Fibroblast of skin of right biceps (primary cell): ENCODE measurements at regions not wholly inside any gene's neighbourhood (a gene's known extent, or its start where the extent isn't known, plus 50 kb on each side); places are given as distances from the start of the nearest gene placed in this dataset.
"Not testable (repeated sequence)": the region's sequence is repeated elsewhere in the genome, so short reads cannot be mapped to it uniquely, and the experiment has no call there.

Experiments used
- DNase-seq: peaks from one replicate; pipeline ENCODE4 v3.0.0-alpha.2; 2013

DNA sequence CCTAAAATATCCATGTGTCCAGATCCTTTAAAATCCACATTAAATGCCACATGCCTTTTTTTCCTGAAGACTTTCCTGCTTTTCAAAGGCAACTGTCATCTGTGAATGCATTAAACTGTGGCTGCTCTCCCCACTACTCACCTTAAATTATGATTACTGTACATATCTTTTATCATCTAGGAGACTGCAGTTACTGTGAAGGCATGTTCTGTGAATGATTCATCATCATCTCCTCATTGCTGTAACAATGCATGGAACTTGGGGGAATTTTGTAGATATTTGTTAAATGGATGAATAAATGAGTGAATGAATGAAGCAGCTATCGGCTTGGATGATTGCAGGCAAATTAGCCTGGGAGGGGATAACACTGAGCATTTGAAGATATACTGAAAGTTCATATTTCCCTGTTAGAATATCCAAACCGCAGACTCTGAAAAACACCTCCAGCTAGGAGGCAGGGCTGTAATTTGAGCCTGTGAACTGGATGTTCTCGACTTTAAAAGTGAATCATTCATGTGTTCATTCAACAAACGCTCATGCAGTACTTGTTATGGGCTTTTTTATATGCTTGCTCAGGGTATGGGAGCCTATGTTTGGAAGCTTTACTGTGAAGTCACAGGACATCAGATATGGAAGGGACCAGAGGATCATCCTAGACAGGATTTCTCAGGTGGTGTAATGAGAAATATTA, 519.2 kb downstream of the KIF4B start:
- DNase-seq, result peak; percentile 25

DNA sequence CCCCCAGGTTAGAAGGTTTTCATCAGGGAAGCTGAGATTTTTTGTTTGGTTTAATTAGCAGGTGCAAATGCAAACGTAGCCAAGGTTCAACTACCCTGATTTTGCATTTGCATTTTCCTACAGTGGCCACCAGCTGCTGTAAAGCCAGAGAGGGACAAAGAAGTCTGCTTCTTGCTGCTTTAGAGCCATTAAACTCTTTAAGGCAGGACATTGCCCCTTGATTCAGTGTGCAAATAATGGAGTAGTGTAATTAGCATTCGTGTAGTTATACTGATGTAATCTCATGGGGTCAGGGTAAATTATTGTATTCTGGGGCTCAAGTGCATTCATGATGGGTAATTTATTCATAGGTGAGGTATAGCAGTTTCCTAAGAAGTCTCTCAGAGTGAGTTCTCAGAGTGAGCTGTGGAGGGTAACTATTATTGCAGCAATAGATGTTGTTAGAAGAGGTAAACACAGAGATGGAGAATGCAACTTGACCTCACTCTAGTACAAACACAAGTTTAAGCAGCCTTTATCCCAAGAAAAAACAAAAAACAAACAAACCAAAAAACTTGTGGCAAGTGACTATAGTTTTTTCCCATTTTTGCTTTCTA, 526.5 kb downstream of the KIF4B start:
- DNase-seq, result no peak

- no peak for DNase-seq
Observed at GRCh38 chr5:155546075-155546474, 532.5 kb downstream of the KIF4B start.

GRCh38 chr5:155554500-155554899, 540.9 kb downstream of the KIF4B start:
- DNase-seq, result no peak

- DNase-seq, result no peak
Observed at GRCh38 chr5:155556222-155556621, 542.7 kb downstream of the KIF4B start.

- no peak for DNase-seq
Observed at GRCh38 chr5:155556700-155557099, 543.1 kb downstream of the KIF4B start.

- DNase-seq, result no peak
Observed at GRCh38 chr5:155562158-155562557, 548.6 kb downstream of the KIF4B start.

- no peak for DNase-seq
Observed at GRCh38 chr5:155564541-155564940, 551.0 kb downstream of the KIF4B start.

DNA sequence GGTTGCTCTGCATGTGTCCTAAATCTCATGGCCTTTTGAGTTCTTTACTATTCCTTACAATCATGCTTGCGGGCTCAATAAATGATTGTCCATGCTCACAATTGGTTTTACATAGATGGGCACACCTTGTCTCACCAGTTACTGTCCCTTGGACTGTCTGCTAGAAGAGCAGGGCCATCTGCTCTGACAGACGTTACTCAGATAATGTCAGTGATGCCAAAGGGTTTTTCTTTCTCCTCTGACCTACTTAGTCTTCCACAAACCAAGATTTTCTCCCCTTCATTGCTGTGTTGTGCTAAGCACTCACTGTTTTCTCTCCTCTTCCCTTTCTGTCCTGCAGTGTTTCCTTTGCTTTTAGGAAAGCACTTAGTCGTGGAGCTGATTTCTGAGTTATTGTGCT, 562.3 kb downstream of the KIF4B start:
- no peak for DNase-seq

DNA sequence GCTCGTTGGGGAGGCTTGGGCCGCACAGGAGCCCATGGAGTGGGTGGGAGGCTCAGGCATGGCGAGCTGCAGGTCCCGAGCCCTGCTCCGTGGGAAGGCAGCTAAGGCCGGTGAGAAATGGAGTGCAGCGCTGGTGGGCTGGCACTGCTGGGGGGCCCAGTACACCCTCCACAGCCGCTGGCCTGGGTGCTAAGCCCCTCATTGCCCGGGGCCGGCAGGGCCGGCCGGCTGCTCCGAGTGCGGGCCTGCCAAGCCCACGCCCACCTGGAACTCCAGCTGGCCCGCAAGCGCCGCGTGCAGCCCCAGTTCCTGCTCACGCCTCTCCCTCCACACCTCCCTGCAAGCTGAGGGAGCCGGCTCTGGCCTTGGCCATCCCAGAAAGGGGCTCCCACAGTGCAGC, 573.3 kb downstream of the KIF4B start:
- DNase-seq, result not testable (repeated sequence)

GRCh38 chr5:155587458-155587857, 573.9 kb downstream of the KIF4B start:
- DNase-seq, result no peak

DNA sequence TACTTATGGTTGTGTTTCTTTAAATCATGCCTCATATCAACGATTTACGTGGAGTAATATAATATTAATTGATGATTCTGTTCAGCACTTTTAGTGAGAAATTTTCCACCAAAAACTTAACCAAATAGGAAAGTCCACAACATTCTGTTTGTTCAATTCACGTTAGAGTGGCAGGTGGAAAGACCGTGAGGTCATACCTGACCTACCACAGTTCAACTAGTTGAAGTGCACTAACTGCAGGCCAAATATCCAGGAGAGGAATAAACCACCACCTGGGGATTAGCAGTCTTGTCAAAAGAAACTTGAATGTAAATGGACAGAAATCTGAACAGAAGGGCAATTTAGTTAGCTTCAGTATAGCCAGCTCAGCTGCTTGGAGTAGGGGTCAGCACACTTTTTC, 577.7 kb downstream of the KIF4B start:
- no peak for DNase-seq

- DNase-seq, result no peak
Observed at GRCh38 chr5:155594270-155594669, 580.7 kb downstream of the KIF4B start.

GRCh38 chr5:155595791-155596190, 582.2 kb downstream of the KIF4B start:
- no peak for DNase-seq

- DNase-seq, result no peak
Observed at GRCh38 chr5:155598552-155598951, 585.0 kb downstream of the KIF4B start.

DNA sequence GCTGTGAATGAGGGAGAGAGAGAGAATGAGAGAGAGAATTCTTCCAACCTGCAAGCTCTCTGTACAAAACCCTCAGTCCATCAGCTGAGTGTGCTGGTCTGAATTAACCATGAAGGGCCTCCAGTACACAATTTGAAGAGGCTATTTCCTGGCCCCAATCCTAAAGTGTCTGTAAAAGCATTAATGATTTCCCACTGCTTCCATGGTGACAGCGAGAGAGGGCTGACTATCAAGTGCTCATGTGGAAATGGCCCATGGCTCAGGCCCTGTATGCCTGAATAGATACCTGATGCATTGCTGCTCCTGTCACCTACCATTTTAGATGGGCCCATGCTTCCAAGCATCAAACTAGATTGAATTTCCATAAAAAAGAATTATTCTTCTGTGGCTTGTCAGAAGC, 592.4 kb downstream of the KIF4B start:
- DNase-seq, result no peak

GRCh38 chr5:155616779-155617392, 603.3 kb downstream of the KIF4B start:
- DNase-seq, result peak; percentile 33

DNA sequence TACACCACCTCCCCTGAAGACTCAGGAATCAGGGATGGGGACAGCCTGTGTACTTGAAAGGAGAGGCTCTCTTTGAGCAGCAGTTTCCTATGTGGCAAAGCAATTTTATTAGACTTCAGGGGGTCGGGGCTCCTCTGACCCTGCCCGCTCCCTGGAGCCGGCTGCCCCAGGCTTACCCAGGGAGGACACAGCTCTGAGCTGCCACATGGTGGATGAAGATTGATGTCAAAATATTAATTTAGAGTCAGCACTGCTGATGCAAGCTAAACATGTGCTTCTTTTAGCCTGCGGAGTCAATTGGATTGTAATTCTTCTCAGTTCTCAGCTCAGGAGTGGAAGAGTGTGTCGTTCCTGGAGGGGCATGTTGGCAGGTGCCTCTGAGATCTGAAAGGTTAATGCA, 606.1 kb downstream of the KIF4B start:
- DNase-seq, result no peak

DNA sequence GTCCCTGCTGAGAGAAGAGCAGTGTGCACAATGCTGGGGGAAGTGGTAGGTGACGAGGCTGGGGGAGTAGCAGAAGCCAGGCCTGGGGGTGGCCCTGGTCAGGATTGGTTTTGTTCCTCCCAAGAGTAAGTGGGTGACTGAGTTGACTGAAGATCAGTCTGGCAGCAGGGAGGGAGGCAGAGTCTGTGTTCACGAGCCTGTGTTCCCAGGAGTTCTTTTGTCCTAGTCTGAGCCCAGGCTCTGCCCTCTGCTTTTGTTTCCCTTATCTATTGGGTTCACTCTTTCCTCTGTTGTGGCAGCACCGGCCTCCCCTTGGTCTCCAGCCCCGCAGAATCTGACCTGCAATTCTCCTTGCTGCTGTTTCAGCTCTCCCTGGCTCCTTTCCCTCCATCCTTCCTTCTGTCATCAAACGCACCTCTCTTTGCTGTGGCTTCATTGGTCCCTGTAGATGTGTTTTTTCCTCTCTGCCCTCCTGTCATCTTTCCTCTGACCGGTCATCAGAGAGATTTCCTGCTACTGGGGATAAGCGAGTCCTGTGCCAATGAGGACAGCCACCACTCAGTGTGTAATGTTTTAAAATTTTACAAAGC, 607.4 kb downstream of the KIF4B start:
- DNase-seq, result no peak

- DNase-seq, result no peak
Observed at GRCh38 chr5:155624597-155625241, 611.2 kb downstream of the KIF4B start.

- DNase-seq, result no peak
Observed at GRCh38 chr5:155625315-155625714, 611.8 kb downstream of the KIF4B start.

DNA sequence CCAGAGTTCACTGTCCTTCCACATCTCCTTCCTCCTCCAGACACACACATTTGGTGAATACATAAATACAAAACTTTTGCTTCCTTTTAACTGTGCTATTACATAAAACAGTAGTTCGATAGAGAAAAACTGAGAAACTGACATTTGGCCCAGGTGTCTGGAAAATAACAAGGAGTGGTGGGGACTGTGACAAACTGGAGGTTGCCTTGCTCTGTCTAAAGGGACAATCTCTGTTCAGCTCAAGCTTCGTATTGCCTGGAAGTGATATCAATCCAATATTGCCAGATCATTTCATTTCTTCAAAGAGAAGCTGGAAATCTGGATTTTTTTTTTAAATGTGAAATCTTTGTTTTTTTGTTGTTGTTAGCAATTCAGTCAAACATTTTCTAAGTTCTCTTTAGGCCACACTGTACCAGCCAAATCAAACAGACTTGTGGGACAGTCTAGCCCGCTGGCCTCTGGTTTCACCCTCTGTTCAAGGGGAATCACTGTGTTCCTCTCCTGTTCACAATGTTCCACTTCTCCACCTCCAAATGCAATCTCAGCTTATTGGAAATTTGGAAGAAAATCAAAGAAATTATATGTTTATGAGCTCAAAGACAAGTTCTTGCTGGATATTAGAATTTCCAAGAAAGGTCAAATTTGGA, 612.5 kb downstream of the KIF4B start:
- no peak for DNase-seq

DNA sequence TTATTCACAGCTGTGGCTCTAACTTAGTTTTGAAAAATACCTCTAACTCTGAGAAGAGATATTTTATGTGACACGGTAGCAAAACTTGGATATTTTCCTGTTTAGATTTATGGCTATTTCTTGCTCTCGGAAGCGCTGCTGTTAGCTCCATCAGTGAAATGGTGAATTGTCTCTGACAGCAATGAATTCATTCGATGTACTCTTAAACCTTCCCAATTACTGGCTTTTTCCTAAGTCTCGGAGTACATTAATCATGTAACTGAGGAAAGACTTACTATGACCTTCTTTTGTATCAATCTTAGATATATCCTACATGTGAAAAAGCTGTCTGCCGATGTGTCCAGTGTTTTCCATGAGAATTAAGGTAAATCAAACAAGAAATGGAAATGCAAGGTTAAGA, 613.0 kb downstream of the KIF4B start:
- DNase-seq, result no peak
